ENCODE measurements at regions not wholly inside any gene's neighbourhood (a gene's known extent, or its start where the extent isn't known, plus 50 kb on each side); places are given as distances from the start of the nearest gene placed in this dataset.

DNA sequence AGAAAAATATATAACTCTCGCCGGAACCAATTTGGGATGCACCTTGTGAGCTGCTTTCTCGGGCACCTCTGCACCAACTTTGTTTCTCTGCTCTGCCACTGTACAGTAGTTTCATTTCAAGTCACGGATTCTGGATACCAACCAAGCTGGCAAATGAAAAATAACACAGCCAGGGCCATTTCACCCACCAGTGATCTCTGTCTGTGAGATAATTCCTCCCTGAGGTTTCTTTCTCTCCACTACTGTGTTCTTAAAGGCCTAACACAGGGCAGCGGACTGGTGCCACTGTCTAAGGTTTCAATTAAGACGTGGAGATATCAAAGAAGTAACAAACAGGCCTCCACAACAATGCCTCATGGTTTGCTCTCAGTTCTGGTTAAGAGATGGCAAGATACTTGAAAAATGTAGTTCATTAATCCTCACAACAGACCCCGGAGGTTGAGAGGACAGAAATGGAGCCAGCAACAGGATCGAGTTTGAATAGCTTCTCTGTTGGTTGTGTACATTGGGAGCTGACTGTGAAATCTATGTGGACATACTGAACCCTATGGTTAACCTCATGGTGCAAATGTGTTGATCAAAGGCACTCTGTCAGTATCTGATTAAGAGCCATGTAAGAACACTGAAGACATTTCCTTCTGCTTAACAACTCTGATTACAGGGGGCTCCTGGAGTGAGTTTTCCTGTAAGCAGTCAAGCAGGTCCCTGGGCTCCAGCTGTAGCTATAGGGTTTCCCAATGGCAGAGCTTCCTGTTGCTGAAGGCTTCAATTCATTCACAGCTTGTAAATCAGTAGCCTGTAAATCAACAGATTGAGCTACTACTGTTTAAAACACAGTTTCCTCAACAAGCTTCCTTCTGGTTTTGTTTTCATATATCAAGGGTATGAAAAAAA is 470.5 kb downstream of the EPHA3 start:
- H3K4me1 ChIP-seq, result peaks cover 0 to 8% of the 10 kb centered on the region in 2 donors
- H3K4me3 ChIP-seq (replicated peaks in 1 of 3), result no peak overlapping the region
- 71 to 72% methylated on average over 8 of the region's 8 CpGs for WGBS, 2 donors
- no peak for TF ChIP-seq POLR2A (IDR thresholded peaks at IDR 0.05)
- TF ChIP-seq, protein P1, sequence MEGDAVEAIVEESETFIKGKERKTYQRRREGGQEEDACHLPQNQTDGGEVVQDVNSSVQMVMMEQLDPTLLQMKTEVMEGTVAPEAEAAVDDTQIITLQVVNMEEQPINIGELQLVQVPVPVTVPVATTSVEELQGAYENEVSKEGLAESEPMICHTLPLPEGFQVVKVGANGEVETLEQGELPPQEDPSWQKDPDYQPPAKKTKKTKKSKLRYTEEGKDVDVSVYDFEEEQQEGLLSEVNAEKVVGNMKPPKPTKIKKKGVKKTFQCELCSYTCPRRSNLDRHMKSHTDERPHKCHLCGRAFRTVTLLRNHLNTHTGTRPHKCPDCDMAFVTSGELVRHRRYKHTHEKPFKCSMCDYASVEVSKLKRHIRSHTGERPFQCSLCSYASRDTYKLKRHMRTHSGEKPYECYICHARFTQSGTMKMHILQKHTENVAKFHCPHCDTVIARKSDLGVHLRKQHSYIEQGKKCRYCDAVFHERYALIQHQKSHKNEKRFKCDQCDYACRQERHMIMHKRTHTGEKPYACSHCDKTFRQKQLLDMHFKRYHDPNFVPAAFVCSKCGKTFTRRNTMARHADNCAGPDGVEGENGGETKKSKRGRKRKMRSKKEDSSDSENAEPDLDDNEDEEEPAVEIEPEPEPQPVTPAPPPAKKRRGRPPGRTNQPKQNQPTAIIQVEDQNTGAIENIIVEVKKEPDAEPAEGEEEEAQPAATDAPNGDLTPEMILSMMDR (IDR thresholded peaks at IDR 0.05), result no peak
- H3K27ac ChIP-seq, result no peak overlapping the region
- H3K27me3 ChIP-seq, result no peaks in the 10 kb centered on the region
- no peaks in the 10 kb centered on the region for H3K9me3 ChIP-seq
- intact Hi-C loops (cut with DNase I), result no loop called here
- no peak for DNase-seq
- H3K36me3 ChIP-seq, result no peaks in the 10 kb centered on the region

DNA sequence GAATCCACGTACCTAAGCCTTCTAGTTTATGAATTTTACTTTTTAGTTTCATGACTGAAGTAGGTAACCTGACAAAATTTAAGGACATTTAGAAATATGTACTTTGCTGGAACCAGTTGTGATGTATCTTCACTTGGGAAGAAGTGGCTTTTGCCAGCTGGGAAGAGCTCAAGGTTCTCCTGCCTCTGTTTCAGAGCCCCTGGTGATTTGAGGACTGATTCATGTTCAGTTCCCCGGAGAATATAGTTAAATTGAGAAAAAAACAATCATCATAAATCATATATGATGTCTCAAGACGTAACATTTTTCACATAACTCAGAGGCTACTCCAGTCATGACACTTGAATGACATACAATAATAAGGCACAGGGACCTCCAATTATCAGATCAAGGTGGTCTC is 473.4 kb downstream of the EPHA3 start:
- Histone ChIP-seq H3K36me3 (no peaks in the 10 kb centered on the region), H3K4me3 (replicated peaks in 1 of 3) (no peak overlapping the region), H3K9me3 (no peaks in the 10 kb centered on the region), H3K4me1 (peaks cover 0 to 8% of the 10 kb centered on the region in 2 donors), H3K27me3 (no peaks in the 10 kb centered on the region), H3K27ac (no peak overlapping the region)
- no peak for DNase-seq
- TF ChIP-seq, protein P1 (IDR thresholded peaks at IDR 0.05), result no peak
- TF ChIP-seq POLR2A (IDR thresholded peaks at IDR 0.05), result no peak
- intact Hi-C loops (cut with DNase I), result no loop called here
- 79 to 84% methylated on average over 3 of the region's 3 CpGs for WGBS, 2 donors

DNA sequence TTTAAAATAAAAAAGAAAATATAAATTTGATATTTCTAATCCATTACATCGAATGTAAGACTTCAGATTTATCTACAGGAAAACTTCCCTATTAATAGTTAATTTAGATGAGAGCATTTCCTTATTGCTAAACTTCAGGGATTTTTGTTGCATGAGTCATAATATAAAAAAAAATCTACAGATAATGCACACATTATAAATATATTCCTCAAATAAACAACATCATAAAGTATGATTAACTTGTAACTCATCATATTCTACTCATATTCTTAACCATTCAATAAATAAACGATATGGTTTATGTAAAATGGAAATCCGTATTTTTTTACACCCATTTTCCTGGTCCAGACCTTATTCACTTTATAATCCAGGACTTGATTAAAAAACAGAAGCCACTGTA is 477.0 kb downstream of the EPHA3 start:
- WGBS, 2 donors, result 87 to 88% methylated on average over 3 of the region's 3 CpGs
- intact Hi-C loops (cut with DNase I), result no loop called here
- no peaks in the 10 kb centered on the region for H3K27me3 ChIP-seq
- H3K4me1 ChIP-seq, result no peaks in the 10 kb centered on the region
- no peaks in the 10 kb centered on the region for H3K9me3 ChIP-seq
- no peak for DNase-seq
- no peak for TF ChIP-seq POLR2A (IDR thresholded peaks at IDR 0.05)
- TF ChIP-seq, protein P1 (IDR thresholded peaks at IDR 0.05), result no peak
- H3K4me3 ChIP-seq (replicated peaks in 1 of 3), result no peak overlapping the region
- no peak overlapping the region for H3K27ac ChIP-seq
- no peaks in the 10 kb centered on the region for H3K36me3 ChIP-seq

DNA sequence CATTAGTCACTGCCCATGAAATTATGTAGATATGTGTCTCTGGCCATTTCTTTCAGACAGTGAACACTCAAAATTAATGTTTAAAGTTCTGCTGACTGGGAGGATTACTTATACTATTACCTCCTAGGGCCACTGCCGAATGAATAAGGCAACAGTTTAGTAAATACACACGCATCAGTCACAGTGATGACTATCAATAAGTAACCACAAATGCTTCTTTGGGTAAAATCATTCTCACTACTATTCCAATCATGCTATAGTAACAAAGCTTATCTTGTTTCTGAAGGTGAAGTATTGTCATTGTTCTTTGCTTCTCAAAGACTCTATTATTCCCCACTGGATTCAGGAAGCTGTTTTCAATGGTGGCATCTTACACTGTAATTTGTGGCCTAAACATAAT is 478.8 kb downstream of the EPHA3 start:
- no peak overlapping the region for H3K4me3 ChIP-seq (replicated peaks in 1 of 3)
- no peaks in the 10 kb centered on the region for H3K36me3 ChIP-seq
- no peaks in the 10 kb centered on the region for H3K9me3 ChIP-seq
- no peak overlapping the region for H3K27ac ChIP-seq
- intact Hi-C loops (cut with DNase I), result no loop called here
- DNase-seq, result no peak
- WGBS, 2 donors, result 81 to 94% methylated on average over 2 of the region's 2 CpGs
- TF ChIP-seq, protein P1 (IDR thresholded peaks at IDR 0.05), result no peak
- no peak for TF ChIP-seq POLR2A (IDR thresholded peaks at IDR 0.05)
- H3K27me3 ChIP-seq, result no peaks in the 10 kb centered on the region
- no peaks in the 10 kb centered on the region for H3K4me1 ChIP-seq

DNA sequence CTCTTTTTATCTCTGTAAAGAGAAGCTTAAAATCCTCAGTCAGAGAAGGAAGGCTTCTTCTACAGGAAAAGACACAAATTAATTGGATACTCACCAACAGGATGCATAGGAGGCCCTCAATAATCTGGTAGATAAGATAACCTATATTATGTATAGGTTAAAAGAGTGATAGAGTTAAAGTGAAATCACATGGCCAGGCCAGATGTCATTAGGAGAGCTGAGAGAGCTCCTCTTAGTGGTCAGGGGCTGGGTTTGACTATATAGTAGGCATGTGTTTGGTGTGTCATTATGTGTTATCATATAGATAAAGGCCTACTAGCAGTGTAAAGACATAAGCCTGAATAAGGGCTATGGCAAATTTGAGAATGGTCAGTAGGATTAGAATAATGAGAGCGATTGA is 479.3 kb downstream of the EPHA3 start:
- H3K36me3 ChIP-seq, result no peaks in the 10 kb centered on the region
- H3K4me1 ChIP-seq, result no peaks in the 10 kb centered on the region
- WGBS, 2 donors, result 95 to 97% methylated on average over 1 of the region's 1 CpG
- TF ChIP-seq, protein P1 (IDR thresholded peaks at IDR 0.05), result no peak
- TF ChIP-seq POLR2A (IDR thresholded peaks at IDR 0.05), result no peak
- intact Hi-C loops (cut with DNase I), result no loop called here
- DNase-seq, result no peak
- H3K27ac ChIP-seq, result no peak overlapping the region
- no peaks in the 10 kb centered on the region for H3K9me3 ChIP-seq
- H3K4me3 ChIP-seq (replicated peaks in 1 of 3), result no peak overlapping the region
- no peaks in the 10 kb centered on the region for H3K27me3 ChIP-seq
